ENCODE measurements at regions not wholly inside any gene's neighbourhood (a gene's known extent, or its start where the extent isn't known, plus 50 kb on each side); places are given as distances from the start of the nearest gene placed in this dataset.

- TF ChIP-seq CTCF (IDR thresholded peaks at IDR 0.05; ENCODE audit: extremely low read depth in 1 of 2, insufficient read depth in 1 of 2, low read depth in 1 of 2, low read length in 2 of 2) (no peak), EZH2 (IDR thresholded peaks at IDR 0.05; ENCODE audit: borderline replicate concordance, low read depth, low read length, severe bottlenecking) (no peak), MAX (IDR thresholded peaks at IDR 0.05; ENCODE audit: insufficient read depth, insufficient read length) (no peak)
Measured at GRCh38 chr3:61409638-61410037, 151.7 kb upstream of the PTPRG start.

All from endothelial cell of umbilical vein (primary cell).